ENCODE measurements at regions not wholly inside any gene's neighbourhood (a gene's known extent, or its start where the extent isn't known, plus 50 kb on each side); places are given as distances from the start of the nearest gene placed in this dataset.

DNA sequence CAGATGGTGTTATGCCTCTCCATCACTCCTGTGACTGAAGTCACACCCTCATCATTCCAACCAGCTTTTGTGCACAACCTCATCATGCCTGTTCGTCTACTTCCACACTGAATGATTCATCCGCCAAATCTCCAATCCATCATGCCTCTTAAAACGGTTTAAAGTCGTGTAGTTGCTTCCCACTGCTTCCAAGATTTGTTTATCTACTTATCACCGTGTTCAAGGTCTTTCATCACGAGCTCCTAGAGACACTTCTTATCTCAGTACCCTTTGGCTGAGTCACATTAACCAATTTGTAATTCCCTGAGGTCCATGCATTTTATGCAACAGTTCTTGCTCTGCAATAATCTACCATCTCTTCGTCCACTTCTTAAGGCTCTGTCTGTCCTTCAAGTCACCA is 592.3 kb upstream of the ID2 start:
- DNase-seq (ENCODE audit: low spot score): no peak

- DNase-seq (ENCODE audit: low spot score): peak; percentile 39
Observed at GRCh38 chr2:8090748-8091700, 590.8 kb upstream of the ID2 start.

DNA sequence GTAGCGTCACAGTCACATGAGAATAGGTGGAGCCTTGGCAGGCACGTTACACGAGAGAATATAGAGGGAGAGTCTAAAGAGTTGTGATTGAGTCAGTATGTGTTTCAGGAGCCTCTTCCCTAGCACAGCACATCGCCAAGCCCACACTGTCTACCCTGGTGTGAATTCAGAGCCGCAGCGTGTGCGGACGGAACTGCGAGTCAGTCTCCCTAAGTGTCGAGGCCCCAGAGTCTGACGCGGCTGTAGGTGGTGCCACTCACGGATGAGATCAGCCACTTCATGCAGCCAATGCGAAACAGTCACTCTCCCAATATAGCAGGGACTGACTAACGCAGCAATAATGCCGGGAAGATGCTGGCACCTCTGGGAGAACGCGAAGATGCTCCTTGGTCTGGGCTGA is 587.3 kb upstream of the ID2 start:
- no peak for DNase-seq (ENCODE audit: low spot score)

- DNase-seq (ENCODE audit: low spot score): no peak
Observed at GRCh38 chr2:8095978-8096377, 585.9 kb upstream of the ID2 start.

DNA sequence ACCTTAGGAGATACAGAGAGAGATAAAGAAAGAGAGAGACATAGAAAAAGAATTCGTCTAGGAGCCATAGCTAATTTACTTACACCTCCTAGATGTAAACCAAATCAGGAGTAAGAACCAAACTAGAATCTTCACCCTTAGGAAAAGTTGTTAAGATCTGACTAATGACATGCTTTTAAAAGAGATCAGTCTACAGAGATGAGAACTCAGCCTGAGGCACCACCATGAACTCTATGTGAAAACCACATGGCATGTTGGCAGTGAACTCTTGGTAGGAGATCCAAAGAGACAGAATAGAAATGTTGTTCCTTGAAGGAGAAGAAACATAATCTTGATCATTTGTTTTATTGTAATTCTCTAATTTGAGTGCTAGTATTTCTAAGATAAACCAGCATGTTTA is 585.4 kb upstream of the ID2 start:
- DNase-seq (ENCODE audit: low spot score): no peak

DNA sequence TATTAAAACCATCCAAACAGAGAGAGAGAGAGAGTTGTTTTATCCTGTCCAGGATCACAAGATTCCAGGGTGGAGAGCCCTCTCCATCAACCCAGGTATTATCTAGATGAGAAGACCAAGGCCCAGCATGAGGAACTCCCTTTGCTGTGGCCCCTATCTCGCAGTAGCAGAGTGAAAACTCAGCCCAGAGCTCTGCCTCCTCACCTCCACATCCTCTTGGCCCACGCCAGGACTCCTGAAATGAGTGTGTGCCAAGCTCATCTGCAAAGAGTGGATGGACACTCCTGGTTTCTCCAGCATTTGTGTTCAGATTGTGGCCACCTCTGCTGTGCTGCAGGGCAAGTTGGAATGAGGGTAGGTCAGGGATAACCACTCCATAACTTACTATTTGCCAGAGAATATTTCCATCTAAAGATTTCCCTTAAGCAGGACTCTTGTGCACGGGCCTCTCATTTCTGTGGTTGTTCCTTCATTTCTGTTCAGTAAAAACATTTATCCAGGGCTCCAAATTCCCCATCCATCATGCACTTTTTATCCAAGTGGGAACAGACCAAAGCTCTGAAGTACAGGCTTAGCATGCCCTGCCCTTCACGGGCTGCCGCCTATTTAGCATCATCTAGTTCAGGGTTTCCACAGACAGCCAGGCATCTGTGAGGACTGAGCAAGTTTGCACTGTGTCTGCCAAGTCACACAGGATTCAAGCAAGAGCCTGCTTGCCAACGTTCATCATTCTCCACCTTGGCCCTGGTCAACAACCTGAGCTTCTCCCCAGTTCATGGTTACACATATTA is 583.2 kb upstream of the ID2 start:
- DNase-seq (ENCODE audit: low spot score): no peak

DNA sequence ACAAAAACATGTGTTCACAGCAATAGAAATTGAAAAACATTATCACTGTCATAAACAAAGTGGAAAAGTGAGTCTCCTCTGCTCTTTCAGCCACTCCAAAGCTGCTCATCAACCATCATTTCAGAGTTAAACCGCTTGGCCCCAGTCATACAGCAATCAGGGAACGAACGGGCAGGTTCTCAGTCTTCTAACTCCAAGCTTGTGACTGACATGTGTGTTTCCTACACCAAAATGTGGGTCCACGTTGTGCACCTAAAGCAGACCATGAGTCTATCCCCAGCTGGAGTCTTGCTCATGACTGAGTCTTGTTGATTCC is 582.6 kb upstream of the ID2 start:
- DNase-seq (ENCODE audit: low spot score): no peak

DNA sequence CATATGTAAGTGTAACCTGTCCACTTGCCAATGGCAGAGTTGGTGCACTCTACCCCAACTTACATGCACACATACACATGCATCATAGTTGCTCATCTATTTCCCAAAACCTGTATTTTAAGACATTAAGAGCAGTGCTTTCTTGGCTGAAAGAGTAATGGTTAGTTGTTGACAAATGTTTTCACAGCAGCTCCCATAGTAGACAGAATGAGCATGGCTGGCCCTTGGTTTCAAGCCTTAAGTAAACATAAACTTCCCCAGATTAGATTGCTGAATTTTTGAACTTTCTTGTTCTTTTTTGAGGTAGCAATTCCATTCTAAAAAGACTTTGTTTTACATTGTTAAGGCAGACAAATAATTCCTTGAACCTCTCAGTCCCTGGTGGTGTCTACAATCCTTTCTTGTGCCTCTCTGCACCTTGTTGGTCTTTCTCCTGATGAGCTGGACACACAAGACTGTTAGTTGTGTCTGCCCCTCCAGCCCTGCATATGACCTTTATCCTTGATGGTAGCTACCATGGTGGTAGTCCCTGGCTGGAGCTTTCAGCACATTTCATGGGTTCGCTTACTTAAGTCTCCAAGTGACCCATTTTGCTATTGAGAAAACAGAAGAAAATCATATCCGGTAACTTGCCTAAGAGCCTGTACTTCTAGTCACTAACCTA is 580.1 kb upstream of the ID2 start:
- no peak for DNase-seq (ENCODE audit: low spot score)

DNA sequence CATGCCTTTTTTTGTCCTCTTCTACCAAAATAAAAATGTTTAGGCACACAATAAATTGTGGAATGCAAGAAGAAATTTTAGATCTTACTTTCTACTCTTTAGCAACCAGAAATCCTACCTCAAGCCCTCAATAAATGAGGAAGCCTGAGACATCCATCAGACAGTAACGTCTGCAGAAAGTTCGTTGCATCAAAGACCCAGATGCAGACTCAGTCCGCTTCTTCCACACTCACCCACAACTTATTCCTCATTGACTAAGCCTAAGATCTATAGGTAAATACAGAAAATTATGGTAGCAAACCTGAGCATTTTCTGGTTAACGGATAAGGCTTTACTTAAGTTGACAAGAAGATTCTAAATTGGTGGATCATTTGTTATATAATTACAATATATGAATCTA is 579.4 kb upstream of the ID2 start:
- DNase-seq (ENCODE audit: low spot score): no peak

GRCh38 chr2:8103085-8103708 is 578.7 kb upstream of the ID2 start:
- DNase-seq (ENCODE audit: low spot score): peak; percentile 21

GRCh38 chr2:8107150-8107549 is 574.7 kb upstream of the ID2 start:
- DNase-seq (ENCODE audit: low spot score): no peak

GRCh38 chr2:8107621-8108378 is 574.1 kb upstream of the ID2 start:
- DNase-seq (ENCODE audit: low spot score): no peak

DNA sequence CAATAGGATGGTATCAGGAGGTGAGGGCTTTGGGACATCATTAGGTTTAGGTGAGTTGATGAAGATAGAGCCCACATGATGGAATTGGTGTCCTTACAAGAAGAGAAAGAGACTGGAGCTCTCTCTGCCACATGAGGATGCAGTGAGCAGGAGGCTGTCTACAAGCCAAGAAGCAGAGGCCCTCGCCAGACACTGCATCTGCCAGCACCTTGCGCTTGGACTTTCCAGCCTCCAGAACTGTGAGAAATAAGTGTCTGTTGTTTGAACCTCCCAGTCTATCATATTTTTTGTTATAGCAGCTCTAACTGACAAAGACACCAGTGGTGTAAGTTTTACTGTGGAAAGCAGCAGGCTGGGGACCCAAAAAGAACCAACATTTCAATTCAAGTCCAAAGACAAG is 571.1 kb upstream of the ID2 start:
- DNase-seq (ENCODE audit: low spot score): no peak

DNA sequence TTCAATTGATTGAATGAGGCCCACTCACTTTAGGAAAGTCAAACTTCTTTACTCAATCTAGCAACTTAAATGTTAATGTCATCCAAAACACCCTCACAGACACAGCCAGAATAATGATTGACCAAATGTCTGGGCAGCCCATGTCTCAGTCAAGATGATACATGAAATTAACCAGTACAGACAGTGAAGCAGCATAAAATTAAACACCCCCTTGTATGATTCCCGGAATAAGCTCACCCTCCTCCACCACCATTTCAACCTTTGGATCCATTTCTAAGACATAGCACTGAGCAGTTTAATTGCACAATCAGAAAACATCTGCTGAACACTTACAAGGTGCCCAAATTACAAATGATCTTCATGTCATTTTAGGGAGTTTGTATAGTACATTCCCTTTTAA is 570.7 kb upstream of the ID2 start:
- no peak for DNase-seq (ENCODE audit: low spot score)

DNA sequence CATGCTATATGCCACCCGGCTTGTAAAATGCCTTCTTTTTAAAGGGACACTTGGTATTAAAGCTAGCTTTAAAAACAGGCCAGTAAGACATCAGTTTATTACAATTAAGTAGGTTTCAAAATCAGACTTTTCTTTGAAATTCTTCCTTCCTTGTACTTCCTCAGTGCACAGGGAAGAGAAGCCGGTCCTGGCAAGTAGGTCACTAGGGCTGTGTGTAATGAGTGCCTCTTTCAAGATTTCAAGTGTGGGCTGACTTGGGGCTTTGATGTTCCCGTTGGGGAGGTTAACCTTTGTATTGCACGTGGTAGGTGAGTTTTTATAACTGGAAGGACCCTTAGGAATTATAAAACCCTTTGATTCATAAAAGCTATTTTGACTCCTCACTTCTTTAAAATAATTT is 566.4 kb upstream of the ID2 start:
- DNase-seq (ENCODE audit: low spot score): no peak

- no peak for DNase-seq (ENCODE audit: low spot score)
Observed at GRCh38 chr2:8115966-8116365, 565.9 kb upstream of the ID2 start.

DNA sequence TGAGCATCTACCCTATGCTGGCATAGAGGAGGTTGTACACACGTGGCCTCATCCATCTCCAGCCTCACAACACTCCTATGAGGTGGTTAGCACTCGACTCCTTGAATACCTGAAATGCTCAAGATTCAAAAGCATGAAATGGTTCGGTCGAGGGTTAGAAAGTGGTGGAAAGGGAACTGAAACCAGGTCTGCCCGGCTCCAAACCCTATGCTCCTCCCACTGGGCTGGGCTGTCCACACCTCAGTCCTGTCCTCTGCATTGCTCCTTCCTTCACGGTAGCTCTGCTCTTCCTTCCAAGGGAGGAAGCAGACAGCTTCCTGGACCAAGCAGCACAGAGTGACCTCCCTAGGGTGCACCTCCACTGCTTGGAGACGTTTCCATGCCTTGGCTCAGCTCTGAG is 565.2 kb upstream of the ID2 start:
- DNase-seq (ENCODE audit: low spot score): no peak

- no peak for DNase-seq (ENCODE audit: low spot score)
Observed at GRCh38 chr2:8118940-8119781, 562.7 kb upstream of the ID2 start.

DNA sequence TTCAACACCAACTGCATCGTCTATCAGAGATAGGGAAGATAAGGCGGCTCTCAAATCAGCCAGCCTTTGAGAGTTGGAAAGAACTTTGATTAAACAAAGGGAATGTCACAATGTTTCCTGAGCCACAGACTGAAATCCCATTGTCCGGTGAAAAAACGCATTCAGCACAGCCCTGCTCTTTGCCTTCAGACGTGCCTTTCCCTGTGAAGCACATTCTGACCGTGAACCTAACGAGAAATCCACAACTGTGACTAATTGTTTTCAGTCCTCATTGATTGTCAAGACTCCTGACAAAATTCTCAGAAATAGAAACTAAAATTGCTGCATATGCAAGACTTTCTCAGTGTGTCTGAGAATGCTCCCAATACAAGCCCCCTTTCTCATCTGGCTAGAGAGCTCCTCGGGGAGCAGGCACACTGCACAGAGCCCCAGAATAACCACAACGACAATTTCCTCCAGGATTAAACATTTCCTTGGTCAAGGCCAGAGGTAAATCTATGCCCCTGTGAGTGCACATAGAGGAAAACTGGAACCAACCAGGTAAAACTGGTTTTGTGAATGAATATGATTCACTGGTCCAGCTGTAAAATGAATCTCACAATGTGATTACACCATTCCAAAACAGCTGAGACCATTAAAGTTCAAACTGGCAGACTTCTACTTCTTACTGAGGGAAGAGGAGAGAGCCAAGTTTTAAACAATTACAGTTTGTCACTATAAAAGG is 561.9 kb upstream of the ID2 start:
- DNase-seq (ENCODE audit: low spot score): no peak

DNA sequence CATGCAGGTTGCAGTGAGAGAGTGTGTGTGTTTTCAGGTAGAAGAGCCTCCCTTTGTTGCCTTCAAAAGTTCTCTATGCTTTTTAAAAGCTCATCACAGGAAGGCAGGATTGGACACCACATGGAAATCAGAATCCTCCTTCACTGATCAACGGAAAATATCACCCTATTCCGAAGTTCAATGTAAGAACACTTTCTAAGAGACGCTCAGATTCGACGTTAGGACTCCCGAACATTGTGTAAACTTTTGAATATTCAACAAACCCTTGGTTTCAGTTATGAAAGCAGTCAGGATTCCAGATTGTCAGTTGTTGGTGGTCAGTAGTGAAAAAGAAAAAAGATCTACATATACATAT is 561.4 kb upstream of the ID2 start:
- DNase-seq (ENCODE audit: low spot score): no peak

Measured in HuH-7.5 (cell line).